Pancreas (tissue), 10 donors: ENCODE measurements at regions not wholly inside any gene's neighbourhood (a gene's known extent, or its start where the extent isn't known, plus 50 kb on each side); places are given as distances from the start of the nearest gene placed in this dataset.

Experiments
- ATAC-seq, 4 donors: fragments of 200-7000 bp; cut with Tn5 transposase; one replicate each; pipeline versions ENCODE4 v1.8.0 to v1.9.1; 2020; ENCODE audit warnings: mild to moderate bottlenecking in 4 of 4, moderate library complexity in 4 of 4
- DNase-seq, 6 donors: peaks; one replicate each; pipeline ENCODE4 v3.0.0-alpha.2; 2020
- FAIRE-seq: peaks from 2 replicates; lab custom pipeline; 2012; peaks lifted over from hg19 to GRCh38; lab: Jason Lieb, UNC
- H3K27ac ChIP-seq, 4 donors: fragments of 200-600 bp; sonication (generic); 1 replicate in 3 of 4; 2 replicates in 1 of 4; pipeline versions ENCODE4 v1.5.0 to v1.8.0; 2020
- H3K27me3 ChIP-seq, 4 donors: fragments of 200-600 bp; one replicate each; pipeline ENCODE4 v1.8.0; 2021
- H3K36me3 ChIP-seq, 3 donors: fragments of 200-600 bp; sonication (generic) in 1 of 3; one replicate each; pipeline versions ENCODE4 v1.5.0 to v1.8.0; 2020 to 2021
- H3K4me1 ChIP-seq, 3 donors: fragments of 200-600 bp; one replicate each; pipeline ENCODE4 v1.8.0; 2021
- H3K4me3 ChIP-seq, 4 donors: fragments of 200-600 bp; sonication (generic) in 2 of 4; one replicate each; pipeline versions ENCODE4 v1.5.0 to v1.8.0; 2020 to 2021
- H3K9me3 ChIP-seq, 4 donors: fragments of 200-600 bp; one replicate each; pipeline ENCODE4 v1.8.0; 2021
- WGBS, 2 donors: extraction: QIAGEN DNeasy Blood & Tissue Kit; methylation state at CpG; one replicate each; pipeline ENCODE4 v1.1.7; 2013; 5-methylcytosine and 5-hydroxymethylcytosine counted together
- intact Hi-C, 3 donors: fragments of 100-400 bp; cut with DNase I; formaldehyde crosslinking; loops; one replicate each; pipeline versions ENCODE4 v1.11.1 to v1.14.2; 2022
- TF ChIP-seq, protein P1 (sequence below), 4 donors: fragments of 200-600 bp; sonication (generic) in 3 of 4; IDR thresholded peaks; one replicate each; pipeline versions ENCODE4 v1.5.0 to v1.8.0; 2021; ENCODE audit warnings: antibody characterized with exemption in 4 of 4
- donor health status: healthy with polysubstance abuse.
- donor health status: DM: no; HTN: no; CAD: no; lungs with moderate emphysema.
- donor health status: DM: no; HTN: no; CAD: no.
- donor health status: control.
- donor health status: control.
- donor health status: Bipolar disorder and iron deficiency.
- donor health status: DM: yes; HTN: yes; CAD: no.
- donor health status: DM: no; HTN: no; CAD: no.
- donor health status: DM: no; HTN: no; CAD: no.
- donor health status: DM: yes; HTN: yes; CAD: no.

DNA sequence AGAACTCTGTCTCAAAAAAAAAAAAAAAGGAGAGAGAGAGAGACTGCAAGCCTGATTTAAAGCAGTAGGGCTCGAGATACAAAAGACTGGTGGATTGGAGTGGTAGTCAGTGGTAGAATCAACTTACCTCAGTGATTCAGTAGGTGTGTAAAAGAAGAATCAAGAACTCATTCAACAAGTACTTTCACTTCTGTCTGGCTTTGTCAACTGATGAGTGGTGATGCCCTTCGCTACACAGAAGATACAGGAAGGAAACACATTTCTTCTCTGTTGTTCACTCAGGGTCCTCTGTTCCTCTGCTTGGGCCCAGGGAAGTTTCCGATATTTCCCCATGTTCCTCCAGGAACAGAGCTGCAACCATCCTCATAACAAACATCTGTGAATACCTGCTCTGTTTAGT lies 68.6 kb upstream of the COG2 start:
- peaks cover 5 to 36% (median 29%) of the 10 kb centered on the region in 3 donors for H3K4me1 ChIP-seq
- TF ChIP-seq, protein P1, sequence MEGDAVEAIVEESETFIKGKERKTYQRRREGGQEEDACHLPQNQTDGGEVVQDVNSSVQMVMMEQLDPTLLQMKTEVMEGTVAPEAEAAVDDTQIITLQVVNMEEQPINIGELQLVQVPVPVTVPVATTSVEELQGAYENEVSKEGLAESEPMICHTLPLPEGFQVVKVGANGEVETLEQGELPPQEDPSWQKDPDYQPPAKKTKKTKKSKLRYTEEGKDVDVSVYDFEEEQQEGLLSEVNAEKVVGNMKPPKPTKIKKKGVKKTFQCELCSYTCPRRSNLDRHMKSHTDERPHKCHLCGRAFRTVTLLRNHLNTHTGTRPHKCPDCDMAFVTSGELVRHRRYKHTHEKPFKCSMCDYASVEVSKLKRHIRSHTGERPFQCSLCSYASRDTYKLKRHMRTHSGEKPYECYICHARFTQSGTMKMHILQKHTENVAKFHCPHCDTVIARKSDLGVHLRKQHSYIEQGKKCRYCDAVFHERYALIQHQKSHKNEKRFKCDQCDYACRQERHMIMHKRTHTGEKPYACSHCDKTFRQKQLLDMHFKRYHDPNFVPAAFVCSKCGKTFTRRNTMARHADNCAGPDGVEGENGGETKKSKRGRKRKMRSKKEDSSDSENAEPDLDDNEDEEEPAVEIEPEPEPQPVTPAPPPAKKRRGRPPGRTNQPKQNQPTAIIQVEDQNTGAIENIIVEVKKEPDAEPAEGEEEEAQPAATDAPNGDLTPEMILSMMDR (IDR thresholded peaks at IDR 0.05): no peak
- WGBS, 2 donors: 95 to 99% methylated on average over 3 of the region's 3 CpGs

DNA sequence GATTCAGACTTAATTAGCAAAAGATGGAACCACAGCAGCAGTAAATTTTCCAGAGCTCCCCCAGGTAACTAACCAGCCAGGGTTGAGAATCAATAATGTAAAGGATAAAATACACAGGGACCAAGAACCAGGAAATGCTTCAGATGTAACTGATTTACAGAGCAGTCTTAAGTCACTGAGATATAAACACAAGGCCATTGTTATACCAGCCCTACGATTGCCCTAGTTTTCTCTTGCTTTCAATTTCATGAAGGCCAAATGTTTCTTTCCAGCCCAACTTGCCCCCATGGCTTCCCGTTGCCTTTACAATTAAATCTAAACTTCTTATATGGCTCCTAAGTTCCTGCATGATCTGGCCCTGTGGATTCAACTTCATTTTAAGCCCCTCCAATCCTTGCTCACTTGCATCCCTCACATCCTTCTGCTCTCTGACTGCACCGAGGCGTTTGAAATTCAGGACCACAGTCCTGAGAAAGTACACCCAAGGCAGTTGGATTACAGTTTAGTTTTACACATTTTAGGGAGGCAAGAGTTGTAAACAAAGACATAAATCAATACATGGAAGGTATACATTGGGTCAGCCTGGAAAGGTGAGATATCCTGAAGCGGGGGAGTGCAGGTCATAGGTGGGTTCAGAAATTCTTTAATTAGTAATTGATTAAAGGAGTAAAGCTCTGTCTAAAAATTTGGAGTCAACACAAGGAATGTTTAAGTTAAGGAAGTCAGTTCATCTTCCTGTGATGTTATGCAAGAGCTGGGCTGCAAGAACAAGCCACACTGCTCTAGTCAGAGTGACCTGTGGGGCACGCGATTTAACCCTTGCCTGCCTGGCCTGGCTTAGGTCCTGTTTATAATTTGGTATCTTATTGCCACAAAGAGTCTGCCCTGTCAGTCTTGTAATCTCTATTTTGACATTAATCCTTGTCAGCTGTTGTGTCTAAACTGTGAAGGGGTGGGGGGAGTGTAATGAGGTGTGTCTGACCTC lies 69.9 kb upstream of the COG2 start:
- no peak overlapping the region for H3K4me3 ChIP-seq
- no peaks in the 10 kb centered on the region for H3K36me3 ChIP-seq
- H3K9me3 ChIP-seq: no peaks in the 10 kb centered on the region
- WGBS, 2 donors: 10 to 18% methylated on average over 7 of the region's 7 CpGs
- peaks cover 5 to 36% (median 29%) of the 10 kb centered on the region in 3 donors for H3K4me1 ChIP-seq
- FAIRE-seq: no peak
- TF ChIP-seq, protein P1 (IDR thresholded peaks at IDR 0.05): no peak
- H3K27me3 ChIP-seq: no peaks in the 10 kb centered on the region
- intact Hi-C loops: no loop called here
- peak in 2 of 6 donors; percentile 18 to 32 for DNase-seq
- H3K27ac ChIP-seq: peak overlapping the region; percentile 38 to 78 (median 72)
- ATAC-seq: peak; percentile 76 to 87 (median 84)

More for the DNA sequence above, 68.6 kb upstream of the COG2 start:
- intact Hi-C loops: no loop called here
- Histone ChIP-seq H3K9me3 (no peaks in the 10 kb centered on the region), H3K27me3 (no peaks in the 10 kb centered on the region), H3K4me3 (no peak overlapping the region), H3K36me3 (no peaks in the 10 kb centered on the region), H3K27ac (peak overlapping the region in 2 of 4 donors; percentile 77 to 78)
- FAIRE-seq: no peak
- no peak for ATAC-seq
- no peak for DNase-seq

DNA sequence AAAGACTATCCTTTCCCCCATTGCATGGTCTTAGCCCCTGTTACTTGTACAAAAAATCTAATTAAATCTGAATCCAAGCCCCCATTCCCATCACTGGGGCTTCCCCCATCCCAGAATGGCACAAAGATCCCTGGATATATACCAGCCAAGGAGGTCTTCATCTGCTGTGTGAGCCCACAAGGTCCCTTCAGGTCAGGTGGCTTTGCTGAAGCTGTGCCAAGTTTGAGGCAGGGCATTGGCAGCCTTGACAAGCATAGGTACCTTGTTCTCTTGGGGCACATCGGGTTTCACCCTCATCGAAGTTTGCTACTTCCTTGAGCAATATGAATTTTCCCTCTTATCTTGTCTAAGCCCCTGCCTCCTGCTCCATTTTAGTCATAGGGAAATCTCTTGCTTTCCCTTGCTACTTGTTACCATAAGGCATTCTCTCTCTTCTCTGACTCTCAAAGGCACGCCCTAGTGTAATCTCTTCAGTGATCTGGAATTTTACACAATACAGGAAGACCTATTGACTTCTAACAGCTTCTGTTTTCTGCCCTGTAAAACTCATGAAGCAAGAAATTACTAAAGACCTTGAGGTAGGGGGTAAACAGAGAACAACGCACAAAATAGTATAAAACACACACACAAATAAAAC lies 71.4 kb upstream of the COG2 start:
- Histone ChIP-seq H3K36me3 (no peaks in the 10 kb centered on the region), H3K27ac (peak overlapping the region in 2 of 4 donors; percentile 18 to 78), H3K4me3 (no peak overlapping the region), H3K9me3 (no peaks in the 10 kb centered on the region), H3K27me3 (no peaks in the 10 kb centered on the region), H3K4me1 (peaks cover 3 to 29% (median 22%) of the 10 kb centered on the region in 3 donors)
- 49 to 65% methylated on average over 4 of the region's 4 CpGs for WGBS, 2 donors
- DNase-seq (peak in 1 of 6 donors; percentile 36), ATAC-seq (peak in 2 of 4 donors; percentile 10 to 22), FAIRE-seq (peak; percentile 61)
- TF ChIP-seq, protein P1 (IDR thresholded peaks at IDR 0.05): no peak
- intact Hi-C loops: no loop called here

DNA sequence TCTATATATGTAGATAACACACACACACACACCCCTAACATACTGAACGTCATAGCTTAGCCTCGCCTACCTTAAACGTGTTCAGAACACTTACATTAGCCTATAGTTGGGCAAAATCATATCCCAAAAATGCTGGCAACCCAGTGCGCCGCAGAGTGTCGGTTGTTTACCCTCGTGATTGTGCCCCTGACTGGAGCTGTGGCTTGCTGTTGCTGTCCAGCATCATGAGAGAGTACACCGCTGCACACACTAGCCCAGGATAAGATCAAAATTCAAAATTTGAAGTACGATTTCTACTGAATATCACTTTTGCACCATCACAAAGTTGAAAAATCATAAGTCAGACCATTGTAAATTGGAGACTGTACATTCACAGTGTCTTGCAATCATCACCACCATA lies 73.1 kb upstream of the COG2 start:
- no peak for FAIRE-seq
- Histone ChIP-seq H3K4me1 (peaks cover 0 to 28% (median 18%) of the 10 kb centered on the region in 3 donors), H3K9me3 (no peaks in the 10 kb centered on the region), H3K36me3 (no peaks in the 10 kb centered on the region), H3K27me3 (no peaks in the 10 kb centered on the region), H3K27ac (no peak overlapping the region), H3K4me3 (no peak overlapping the region)
- WGBS, 2 donors: 90 to 91% methylated on average over 9 of the region's 9 CpGs
- ATAC-seq: no peak
- TF ChIP-seq, protein P1 (IDR thresholded peaks at IDR 0.05): no peak
- intact Hi-C loops: no loop called here
- no peak for DNase-seq
